Epithelial cell of prostate (primary cell): ENCODE measurements at regions not wholly inside any gene's neighbourhood (a gene's known extent, or its start where the extent isn't known, plus 50 kb on each side); places are given as distances from the start of the nearest gene placed in this dataset.

Source experiments
- DNase-seq: peaks from one replicate; pipeline ENCODE4 v3.0.0-alpha.2; 2011; ENCODE audit warnings: low read depth, low spot score
- H3K27ac ChIP-seq: fragments of 450-650 bp; 2 replicates; pipeline ENCODE4 v1.5.1; 2017; ENCODE audit warnings: mild to moderate bottlenecking

DNA sequence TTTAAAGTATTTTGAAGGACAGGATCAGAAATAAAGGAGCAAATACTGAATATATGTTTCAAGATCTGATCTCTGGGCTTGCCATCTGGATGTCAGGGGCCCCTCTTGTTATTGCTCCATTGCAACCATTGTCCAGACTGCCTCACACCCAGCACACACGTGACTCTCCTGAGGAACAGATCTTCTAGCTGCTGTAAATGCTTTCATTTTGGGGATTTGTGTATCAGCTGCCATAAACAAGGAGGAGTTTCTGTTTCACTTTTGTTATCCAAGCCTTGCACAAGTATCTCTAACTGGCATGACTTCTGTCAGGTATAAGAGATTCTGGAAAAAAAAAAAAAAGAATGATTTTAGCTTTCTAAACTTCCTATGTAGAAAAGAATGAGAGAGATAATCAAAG is 1624.1 kb upstream of the PRR20A start:
- H3K27ac ChIP-seq: no peak overlapping the region
- no peak for DNase-seq

DNA sequence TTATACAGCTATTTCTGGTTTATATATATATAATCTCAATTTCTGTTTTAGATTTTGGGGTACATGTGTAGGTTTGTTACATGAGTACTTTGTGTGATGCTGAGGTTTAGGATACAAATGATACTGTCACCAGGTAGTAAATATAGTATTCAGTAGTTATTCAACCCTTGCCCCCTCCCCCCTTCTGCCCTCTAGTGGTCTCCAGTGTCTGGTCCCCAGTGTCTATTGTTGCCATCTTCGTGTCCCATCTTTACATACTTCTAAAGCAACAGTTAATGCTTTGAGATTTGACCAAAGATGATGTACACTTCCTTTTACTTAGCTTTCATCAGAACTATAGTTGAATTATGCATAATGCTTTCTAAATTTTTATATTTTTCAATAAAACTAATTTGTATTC is 1623.4 kb upstream of the PRR20A start:
- DNase-seq: no peak
- H3K27ac ChIP-seq: no peak overlapping the region

DNA sequence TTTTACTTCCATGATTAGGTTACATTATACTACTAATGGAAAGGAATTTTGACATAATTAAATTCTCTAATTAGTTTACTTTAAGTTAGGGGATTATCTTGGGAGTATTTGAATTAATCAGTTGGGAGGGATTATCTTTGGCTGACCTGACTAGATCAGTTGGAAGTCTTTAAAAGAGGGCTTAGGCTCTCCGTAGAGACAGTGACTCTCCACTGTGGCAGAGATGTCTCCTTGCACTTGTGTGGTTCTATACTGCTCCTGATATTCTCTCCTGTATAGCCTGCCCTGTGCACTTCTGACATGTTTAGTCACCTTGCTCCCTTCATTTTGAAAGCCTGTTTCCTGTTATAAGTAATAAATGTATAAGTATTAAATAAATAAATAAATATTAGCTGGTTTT is 1612.3 kb upstream of the PRR20A start:
- no peak overlapping the region for H3K27ac ChIP-seq
- no peak for DNase-seq

DNA sequence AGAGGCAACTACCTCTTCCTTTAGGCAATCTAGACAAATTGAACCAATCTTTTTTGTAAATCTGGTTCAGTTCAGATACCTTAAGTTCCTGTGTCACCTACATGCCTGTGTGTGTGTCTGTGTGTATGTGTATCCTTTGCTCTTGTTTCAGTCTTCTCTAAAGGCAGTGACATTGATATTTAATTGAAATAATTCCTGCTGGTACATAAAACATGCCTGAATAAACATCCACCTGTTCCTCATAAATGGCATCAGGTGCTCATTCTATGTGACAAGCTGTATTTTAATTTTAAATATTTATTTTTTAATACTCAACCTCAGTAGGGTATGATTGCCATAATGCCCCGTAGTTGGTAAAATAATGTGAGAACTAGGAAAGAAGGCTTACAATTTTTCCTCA is 1606.4 kb upstream of the PRR20A start:
- no peak for DNase-seq
- H3K27ac ChIP-seq: no peak overlapping the region

DNA sequence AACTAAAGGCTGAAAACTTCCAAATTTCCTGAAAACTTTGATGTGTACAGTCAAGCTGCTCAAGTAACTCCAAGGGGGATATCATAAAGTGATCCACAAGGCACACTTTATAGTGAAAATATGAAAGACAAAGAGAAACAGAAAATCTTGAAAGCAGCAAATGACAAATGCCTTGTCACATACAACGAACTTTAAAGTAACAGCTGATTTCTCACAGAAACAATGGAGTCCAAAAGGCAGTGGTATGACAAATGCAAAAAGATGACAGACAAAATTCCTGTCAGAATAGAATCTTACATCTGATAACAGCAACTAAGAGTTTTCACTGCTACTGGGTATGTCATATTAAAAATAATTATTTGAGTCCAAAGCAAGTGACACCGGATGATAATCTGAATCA is 1602.3 kb upstream of the PRR20A start:
- no peak for DNase-seq
- no peak overlapping the region for H3K27ac ChIP-seq

DNA sequence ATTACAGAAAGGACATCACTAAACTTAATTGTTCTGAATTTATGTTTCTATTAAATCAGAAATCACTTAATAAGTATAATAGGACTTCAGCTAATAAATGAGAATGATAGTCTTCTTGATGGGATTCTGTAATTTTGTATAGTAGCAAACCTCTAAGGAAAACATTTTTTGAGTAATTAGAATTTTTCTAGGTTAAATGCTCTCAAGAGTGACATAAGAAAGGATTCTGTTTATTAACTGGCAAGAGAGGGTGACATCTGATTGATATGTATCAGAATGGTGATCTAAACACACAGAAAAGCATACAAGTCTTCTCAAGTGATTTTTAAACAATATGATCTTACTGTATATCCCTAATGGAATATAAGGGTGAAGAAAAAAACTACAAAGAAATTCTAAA is 1597.7 kb upstream of the PRR20A start:
- DNase-seq: no peak
- H3K27ac ChIP-seq: no peak overlapping the region

DNA sequence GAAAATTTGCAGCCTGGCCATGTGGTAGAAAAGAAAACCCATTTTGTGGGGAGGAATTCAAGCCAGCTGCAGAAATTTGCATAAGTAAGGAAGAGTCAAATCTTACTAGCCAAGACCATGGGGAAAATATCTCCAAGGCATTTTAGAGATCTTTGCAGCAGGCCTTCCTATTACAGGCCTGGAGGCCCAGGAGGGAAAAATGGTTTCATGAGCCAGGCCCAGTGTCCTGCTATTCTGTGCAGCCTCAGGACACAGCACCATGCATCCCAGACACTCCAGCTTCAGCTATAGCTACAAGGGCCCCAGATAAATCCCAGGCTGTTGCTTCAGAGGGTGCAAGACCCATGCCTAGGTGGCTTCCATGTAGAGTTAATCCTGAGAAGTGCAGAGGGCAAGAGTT is 1590.1 kb upstream of the PRR20A start:
- no peak overlapping the region for H3K27ac ChIP-seq
- DNase-seq: no peak

DNA sequence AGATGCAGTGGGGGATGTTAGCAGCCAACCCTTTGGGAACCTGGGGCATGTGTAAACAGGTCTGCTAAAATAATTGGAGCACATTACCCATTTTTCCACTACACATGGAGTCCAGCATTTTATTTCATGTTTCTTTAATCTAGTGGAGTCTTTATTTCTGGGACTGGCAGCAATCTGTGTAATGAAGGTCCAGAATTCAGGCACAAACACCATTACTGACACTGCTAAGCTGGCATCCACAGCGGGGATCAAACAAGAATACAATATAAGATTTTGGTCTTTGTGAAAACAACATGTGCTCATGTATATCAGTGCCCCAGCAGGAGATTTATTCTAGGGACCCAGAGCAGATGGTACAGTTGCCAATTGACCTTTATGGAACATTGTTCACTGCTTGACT is 1587.0 kb upstream of the PRR20A start:
- DNase-seq: no peak

DNA sequence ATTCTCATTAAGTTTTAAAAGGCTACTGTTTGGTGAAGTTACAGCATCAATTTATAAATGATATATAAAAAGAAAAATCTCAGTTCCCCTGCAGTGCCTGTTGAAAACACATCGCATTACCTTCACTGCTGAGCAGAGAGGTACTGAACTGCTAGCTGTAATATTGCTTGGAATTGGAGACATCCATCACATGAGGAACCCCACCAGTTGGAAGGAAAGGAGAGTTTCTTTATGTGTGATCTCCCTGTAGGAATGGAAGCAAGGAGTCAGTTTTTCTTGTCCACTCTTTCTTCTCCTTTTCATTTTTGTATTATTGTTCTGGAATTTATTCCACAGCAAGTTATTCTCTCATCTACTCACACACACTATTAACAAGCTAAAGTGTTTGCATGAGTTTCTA is 1586.0 kb upstream of the PRR20A start:
- no peak for DNase-seq
- H3K27ac ChIP-seq: no peak overlapping the region

More for the DNA sequence above, 1587.0 kb upstream of the PRR20A start:
- H3K27ac ChIP-seq: no peak overlapping the region

DNA sequence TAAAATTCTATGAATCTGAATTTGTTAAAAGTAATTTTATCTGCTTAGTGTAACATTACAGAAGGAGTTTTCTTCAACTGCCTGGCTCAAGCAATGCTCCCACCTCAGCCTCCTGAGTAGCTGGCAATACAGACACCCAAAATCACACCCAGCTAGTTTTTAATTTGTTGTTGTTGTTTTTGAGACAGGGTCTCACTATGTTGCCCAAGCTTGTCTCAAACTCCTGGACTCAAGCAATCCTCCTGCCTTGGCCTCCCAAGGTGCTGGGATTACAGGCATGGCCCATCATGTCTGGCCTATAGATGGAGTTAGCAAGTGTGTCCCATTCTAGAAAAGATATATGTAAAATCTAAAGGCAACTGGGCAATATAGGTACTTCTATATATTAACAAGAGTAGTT is 1580.4 kb upstream of the PRR20A start:
- no peak overlapping the region for H3K27ac ChIP-seq
- DNase-seq: no peak

DNA sequence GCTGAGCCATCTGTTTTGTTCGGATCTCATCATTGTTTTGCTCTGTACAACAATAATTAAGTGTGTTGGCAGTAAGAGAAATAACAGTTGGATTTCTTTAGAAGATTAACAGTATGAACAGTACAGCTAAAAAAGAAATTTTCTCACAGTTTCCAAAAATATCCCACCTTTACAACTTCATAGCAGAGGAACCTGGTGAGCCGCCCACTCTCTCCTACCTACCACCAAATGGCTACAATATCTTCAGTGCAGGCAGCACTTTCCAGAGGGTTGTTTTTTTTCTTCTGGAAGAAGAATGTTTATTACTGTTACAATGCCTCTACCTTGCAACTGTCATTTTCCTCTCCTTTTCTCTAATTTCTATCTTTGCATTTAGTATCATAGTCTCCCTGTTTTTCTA is 1577.5 kb upstream of the PRR20A start:
- no peak for DNase-seq

DNA sequence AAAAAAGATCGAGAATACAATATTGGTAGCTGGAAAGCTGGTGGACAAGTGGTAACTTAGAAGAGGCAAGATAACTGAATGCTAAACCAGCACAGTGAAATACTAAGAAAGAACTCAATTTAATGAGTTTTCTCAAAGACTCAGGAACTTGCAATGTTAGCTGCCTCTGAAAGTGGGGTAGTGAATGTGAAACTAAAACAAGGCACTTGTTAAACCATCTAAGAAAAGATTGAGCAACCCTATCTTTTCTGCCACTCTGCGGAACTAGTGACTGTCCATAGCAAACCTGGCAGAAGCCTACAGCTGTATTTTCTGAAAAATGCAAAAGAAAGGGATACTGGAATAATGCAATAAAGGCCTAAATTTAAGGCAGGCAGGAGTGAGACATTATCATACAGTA is 1574.4 kb upstream of the PRR20A start:
- H3K27ac ChIP-seq: no peak overlapping the region
- DNase-seq: no peak

More for the DNA sequence above, 1577.5 kb upstream of the PRR20A start:
- no peak overlapping the region for H3K27ac ChIP-seq

DNA sequence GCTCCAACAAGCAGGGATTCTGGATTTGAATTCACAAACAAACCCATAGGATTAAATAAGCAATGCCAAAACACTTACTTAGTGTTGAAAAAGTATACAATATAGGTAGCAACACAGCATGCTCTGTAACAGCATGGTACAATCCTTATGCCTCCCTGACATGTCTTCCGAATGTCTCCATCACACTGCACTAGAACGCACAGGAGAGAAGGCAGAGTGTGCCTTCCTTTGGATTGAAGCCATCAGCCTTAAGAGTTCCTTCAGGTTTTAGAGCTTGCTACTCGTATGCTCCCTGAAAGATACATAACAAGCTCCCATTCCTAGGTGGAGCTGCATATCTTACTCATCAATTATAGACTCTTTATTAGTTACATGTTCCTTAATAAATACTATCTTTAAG is 1573.9 kb upstream of the PRR20A start:
- no peak for DNase-seq
- no peak overlapping the region for H3K27ac ChIP-seq

DNA sequence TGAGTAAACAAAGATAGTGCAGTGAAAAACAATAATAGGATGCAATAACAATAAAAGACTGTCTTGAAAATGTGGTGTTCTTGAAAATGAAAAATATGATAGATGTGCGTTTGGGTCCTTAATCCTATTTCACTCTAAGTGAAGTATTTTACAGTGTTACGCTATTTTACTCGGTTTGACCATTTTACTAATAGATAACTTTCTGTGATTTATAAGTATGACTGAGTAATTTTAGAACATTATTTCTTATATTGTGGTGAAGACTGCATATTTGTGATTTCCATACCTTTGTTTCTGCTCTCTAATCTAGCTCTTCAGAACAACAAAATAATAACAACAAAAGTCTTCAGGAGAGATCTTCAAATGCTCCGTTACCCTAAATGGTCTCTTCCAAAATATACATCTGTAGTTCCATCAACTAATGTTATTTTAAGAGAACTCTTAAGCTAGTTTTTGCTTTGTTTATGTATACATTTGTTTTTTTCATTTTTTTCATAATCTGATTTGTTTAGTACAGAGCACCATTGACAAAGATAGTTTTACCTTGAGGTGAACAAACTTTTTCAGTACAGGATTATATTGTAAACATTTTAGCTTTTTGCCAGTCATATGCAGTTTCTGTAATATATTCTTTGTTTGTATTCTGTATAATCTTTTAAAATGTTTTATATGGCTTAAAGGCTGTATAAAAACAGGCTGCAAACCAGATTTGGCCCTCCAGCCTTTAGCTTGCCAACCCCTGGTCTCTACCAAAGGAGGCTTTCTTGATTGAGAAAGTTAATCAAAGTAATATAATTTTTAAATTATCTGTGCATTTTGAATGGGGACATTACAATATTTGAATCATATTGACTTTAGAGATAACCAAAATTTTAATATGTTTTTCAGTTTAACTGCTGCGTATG is 1572.7 kb upstream of the PRR20A start:
- no peak overlapping the region for H3K27ac ChIP-seq
- DNase-seq: no peak

DNA sequence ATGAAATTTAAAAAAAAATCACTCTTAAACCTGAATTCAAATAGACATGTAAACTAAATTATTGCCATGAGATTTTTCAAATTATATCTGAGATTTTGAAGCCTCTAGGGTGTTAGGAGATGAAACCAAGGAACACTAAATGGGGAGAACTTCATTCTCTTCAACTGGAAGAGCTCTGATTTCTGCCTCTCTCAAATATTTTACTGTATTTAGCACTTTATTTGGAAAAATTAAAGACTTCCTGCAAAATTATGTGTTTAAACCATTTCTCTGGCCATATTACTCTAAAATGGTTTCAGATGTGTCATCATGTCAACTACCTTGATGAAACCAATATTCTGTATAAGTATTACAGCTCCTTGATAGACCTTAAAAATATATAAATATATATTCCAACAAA is 1571.6 kb upstream of the PRR20A start:
- no peak for DNase-seq
- H3K27ac ChIP-seq: no peak overlapping the region

DNA sequence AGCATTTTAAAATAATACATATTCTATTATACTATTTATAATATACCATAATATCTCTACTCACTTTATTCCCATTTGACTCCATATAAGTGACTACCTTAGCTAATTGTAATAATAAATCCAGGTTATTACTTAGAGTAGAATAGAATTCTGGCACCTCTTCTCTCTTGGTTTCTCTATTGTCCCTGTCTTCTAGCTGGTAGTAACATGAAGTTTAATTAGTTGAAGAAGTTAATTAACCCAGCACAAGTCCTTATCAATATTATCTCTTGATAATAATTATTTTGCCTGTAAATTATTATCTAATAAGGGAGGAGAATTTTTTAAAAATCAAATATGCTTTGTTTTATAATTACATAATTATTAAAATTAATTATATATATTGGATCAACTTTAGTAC is 1571.2 kb upstream of the PRR20A start:
- DNase-seq: no peak
- no peak overlapping the region for H3K27ac ChIP-seq

DNA sequence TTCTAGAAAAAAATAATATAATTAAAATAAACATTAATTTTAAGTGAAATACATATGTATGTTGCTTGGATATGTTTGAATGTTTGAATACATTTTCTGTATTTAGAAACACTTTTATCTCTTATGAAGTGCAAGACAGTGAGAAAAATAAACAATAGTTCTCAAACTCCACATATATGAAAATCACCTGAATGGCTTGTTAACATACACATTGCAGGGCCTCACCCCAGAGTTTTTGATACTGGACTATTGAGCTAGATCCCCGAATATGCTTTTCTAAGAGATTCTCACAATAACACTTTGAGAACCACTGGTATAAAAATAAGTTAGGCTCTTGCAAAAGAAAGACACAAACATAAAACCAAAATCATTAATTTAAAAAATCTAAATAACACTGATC is 1570.3 kb upstream of the PRR20A start:
- no peak for DNase-seq
- no peak overlapping the region for H3K27ac ChIP-seq

DNA sequence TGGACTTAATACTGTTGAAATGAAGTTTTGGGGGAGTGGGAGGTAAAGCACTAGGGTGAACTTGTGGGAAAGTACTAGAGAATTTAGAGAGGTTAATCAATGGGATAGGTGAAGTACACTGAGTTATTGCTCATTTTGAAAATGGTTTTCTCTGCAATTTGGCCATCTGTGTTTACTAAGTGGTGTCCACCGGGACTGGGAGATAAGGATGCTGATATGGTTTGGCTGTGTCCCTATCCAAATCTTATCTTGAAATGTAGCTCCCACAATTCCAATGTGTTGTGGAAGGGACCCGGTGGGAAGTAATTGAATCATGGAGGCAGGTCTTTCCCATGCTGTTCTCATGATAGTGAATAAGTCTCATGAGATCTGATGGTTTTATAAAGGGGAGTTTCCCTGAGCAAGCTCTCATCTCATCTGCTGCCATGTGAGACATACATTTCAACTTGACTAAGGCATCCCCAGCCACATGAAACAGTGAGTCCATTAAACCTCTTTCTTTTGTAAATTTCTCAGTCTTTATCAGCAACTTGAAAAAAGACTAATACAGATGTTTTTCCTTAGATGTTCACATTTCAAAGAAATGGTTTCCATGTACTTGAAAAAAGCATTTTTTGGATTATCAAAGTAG is 1569.4 kb upstream of the PRR20A start:
- DNase-seq: no peak
- H3K27ac ChIP-seq: no peak overlapping the region

DNA sequence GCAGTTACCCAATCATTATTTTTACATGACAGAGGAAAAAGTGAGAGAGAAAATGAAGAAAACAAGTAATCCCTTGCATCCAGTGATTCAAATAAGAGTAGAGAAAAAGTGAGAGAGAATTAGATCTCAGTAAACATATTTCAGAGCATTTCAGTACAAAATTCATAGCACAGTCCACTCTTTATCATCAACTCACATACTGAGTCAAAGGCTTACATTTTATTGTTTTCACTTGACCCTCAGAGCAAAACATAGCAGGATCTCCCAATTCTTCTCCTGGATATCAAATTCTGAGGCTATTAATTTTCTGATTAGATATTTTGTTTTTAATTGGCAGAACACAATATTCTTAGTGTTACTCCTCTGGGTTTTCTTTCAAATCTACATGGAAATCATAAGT is 1568.3 kb upstream of the PRR20A start:
- DNase-seq: no peak
- no peak overlapping the region for H3K27ac ChIP-seq

DNA sequence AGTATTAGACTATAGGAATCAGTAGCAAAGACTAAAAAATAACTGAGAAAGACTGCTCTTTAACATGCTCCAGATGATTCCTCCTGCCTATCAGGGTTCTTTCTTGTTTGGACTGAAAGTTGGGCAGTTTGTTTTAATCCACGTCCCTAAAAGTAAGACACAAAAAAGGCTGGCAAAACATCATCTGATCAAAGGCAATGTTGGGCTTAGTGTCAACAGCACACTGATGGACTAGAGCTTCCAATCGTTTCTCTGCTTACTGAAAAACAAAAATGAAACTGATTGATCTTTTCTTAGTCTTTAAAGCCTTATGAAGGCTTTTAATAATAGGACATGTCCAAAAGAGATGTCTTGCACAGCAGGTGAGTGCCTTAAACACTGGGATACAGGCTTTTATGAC is 1567.9 kb upstream of the PRR20A start:
- DNase-seq: no peak
- no peak overlapping the region for H3K27ac ChIP-seq

DNA sequence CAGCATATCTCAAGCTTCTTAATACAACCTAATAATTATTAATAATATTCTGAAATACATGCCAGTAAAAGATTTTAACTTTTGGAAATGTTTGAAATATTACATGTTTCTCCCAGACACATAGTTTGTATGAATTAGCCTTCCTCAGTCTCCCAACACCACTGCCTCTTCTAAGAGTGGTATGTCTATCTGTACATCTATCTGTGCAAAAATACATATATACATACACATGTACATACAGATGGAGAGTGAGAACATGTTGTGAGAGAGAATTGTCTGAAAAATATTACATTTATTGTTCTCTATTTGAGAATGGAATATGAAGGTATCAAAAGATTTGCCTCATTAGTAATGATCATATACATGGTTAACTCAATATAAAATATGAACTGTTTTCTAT is 1567.2 kb upstream of the PRR20A start:
- DNase-seq: no peak
- H3K27ac ChIP-seq: no peak overlapping the region

DNA sequence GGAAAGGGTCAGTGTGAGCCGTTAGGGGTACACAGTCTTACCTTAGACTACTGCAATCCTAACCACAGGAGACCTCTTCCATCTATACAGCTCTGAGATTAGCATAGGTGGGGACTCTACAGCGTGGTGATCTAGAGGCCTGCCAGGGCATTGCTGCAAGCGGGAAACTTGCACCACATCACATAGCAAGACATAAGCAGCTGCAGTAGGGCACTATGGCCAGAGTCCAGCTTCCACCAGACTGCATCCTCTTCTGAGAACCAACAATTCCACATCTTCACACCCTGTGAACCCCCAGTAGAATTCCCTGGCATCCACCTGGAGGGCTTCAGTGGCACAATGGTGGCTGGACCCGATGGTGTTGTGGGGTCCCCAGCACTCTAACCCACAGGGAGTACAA is 1564.3 kb upstream of the PRR20A start:
- H3K27ac ChIP-seq: no peak overlapping the region

More for the DNA sequence above, 1564.3 kb upstream of the PRR20A start:
- no peak for DNase-seq
